ENCODE measurements at regions not wholly inside any gene's neighbourhood (a gene's known extent, or its start where the extent isn't known, plus 50 kb on each side); places are given as distances from the start of the nearest gene placed in this dataset.

- TF ChIP-seq, protein P1, sequence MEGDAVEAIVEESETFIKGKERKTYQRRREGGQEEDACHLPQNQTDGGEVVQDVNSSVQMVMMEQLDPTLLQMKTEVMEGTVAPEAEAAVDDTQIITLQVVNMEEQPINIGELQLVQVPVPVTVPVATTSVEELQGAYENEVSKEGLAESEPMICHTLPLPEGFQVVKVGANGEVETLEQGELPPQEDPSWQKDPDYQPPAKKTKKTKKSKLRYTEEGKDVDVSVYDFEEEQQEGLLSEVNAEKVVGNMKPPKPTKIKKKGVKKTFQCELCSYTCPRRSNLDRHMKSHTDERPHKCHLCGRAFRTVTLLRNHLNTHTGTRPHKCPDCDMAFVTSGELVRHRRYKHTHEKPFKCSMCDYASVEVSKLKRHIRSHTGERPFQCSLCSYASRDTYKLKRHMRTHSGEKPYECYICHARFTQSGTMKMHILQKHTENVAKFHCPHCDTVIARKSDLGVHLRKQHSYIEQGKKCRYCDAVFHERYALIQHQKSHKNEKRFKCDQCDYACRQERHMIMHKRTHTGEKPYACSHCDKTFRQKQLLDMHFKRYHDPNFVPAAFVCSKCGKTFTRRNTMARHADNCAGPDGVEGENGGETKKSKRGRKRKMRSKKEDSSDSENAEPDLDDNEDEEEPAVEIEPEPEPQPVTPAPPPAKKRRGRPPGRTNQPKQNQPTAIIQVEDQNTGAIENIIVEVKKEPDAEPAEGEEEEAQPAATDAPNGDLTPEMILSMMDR (IDR thresholded peaks at IDR 0.05), result no peak
- TF ChIP-seq POLR2A (IDR thresholded peaks at IDR 0.05), result no peak
Observed at GRCh38 chr1:43058545-43059360, 100.1 kb upstream of the SLC2A1 start.
